HL-60 (cell line): ENCODE measurements at regions not wholly inside any gene's neighbourhood (a gene's known extent, or its start where the extent isn't known, plus 50 kb on each side); places are given as distances from the start of the nearest gene placed in this dataset.

Experiments
- GABPA ChIP-seq: IDR thresholded peaks from 2 replicates; pipeline ENCODE4 v1.6.1; 2012; ENCODE audit warnings: low read depth
- POLR2AphosphoS5 ChIP-seq: IDR thresholded peaks from 2 replicates; pipeline ENCODE4 v1.6.1; 2012; ENCODE audit warnings: low read depth
- SPI1 ChIP-seq: IDR thresholded peaks from 2 replicates; pipeline ENCODE4 v1.6.1; 2012; ENCODE audit warnings: low read depth, mild to moderate bottlenecking, borderline replicate concordance
- TF ChIP-seq, protein P1 (sequence below): IDR thresholded peaks from one replicate; pipeline ENCODE4 v1.5.1; 2011; ENCODE audit warnings: low read length, control low read depth, inconsistent platforms; ENCODE audit not compliant: insufficient read depth
- TF ChIP-seq, protein P2 (sequence below): IDR thresholded peaks from 2 replicates; pipeline ENCODE4 v1.6.1; 2012; ENCODE audit warnings: low read depth; ENCODE audit not compliant: insufficient replicate concordance

- TF ChIP-seq, protein P1, sequence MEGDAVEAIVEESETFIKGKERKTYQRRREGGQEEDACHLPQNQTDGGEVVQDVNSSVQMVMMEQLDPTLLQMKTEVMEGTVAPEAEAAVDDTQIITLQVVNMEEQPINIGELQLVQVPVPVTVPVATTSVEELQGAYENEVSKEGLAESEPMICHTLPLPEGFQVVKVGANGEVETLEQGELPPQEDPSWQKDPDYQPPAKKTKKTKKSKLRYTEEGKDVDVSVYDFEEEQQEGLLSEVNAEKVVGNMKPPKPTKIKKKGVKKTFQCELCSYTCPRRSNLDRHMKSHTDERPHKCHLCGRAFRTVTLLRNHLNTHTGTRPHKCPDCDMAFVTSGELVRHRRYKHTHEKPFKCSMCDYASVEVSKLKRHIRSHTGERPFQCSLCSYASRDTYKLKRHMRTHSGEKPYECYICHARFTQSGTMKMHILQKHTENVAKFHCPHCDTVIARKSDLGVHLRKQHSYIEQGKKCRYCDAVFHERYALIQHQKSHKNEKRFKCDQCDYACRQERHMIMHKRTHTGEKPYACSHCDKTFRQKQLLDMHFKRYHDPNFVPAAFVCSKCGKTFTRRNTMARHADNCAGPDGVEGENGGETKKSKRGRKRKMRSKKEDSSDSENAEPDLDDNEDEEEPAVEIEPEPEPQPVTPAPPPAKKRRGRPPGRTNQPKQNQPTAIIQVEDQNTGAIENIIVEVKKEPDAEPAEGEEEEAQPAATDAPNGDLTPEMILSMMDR: no peak
- TF ChIP-seq POLR2AphosphoS5: no peak
- TF ChIP-seq, protein P2, sequence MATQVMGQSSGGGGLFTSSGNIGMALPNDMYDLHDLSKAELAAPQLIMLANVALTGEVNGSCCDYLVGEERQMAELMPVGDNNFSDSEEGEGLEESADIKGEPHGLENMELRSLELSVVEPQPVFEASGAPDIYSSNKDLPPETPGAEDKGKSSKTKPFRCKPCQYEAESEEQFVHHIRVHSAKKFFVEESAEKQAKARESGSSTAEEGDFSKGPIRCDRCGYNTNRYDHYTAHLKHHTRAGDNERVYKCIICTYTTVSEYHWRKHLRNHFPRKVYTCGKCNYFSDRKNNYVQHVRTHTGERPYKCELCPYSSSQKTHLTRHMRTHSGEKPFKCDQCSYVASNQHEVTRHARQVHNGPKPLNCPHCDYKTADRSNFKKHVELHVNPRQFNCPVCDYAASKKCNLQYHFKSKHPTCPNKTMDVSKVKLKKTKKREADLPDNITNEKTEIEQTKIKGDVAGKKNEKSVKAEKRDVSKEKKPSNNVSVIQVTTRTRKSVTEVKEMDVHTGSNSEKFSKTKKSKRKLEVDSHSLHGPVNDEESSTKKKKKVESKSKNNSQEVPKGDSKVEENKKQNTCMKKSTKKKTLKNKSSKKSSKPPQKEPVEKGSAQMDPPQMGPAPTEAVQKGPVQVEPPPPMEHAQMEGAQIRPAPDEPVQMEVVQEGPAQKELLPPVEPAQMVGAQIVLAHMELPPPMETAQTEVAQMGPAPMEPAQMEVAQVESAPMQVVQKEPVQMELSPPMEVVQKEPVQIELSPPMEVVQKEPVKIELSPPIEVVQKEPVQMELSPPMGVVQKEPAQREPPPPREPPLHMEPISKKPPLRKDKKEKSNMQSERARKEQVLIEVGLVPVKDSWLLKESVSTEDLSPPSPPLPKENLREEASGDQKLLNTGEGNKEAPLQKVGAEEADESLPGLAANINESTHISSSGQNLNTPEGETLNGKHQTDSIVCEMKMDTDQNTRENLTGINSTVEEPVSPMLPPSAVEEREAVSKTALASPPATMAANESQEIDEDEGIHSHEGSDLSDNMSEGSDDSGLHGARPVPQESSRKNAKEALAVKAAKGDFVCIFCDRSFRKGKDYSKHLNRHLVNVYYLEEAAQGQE: no peak
- TF ChIP-seq GABPA: no peak
- TF ChIP-seq SPI1: no peak
Observed at GRCh38 chr6:26221186-26221585, 134.0 kb downstream of the HFE start.
